GM12891 (cell line): ENCODE measurements at regions not wholly inside any gene's neighbourhood (a gene's known extent, or its start where the extent isn't known, plus 50 kb on each side); places are given as distances from the start of the nearest gene placed in this dataset.

Experiments used
- POLR2A ChIP-seq: IDR thresholded peaks from 2 replicates; pipeline ENCODE4 v1.6.1; 2011; ENCODE audit warnings: low read depth, low read length, control low read depth
- POLR2AphosphoS5 ChIP-seq: IDR thresholded peaks from 2 replicates; pipeline ENCODE4 v1.6.1; 2011; ENCODE audit warnings: low read depth, low read length, control low read depth
- SPI1 ChIP-seq: IDR thresholded peaks from 2 replicates; pipeline ENCODE4 v1.6.1; 2011; ENCODE audit warnings: low read depth, low read length, control low read depth

GRCh38 chr15:56812961-56813360 lies 79.7 kb upstream of the ZNF280D start:
- TF ChIP-seq POLR2AphosphoS5 (no peak), POLR2A (no peak), SPI1 (no peak)
